NCI-H1930 (cell line): ENCODE measurements at regions not wholly inside any gene's neighbourhood (a gene's known extent, or its start where the extent isn't known, plus 50 kb on each side); places are given as distances from the start of the nearest gene placed in this dataset.
"Not testable (repeated sequence)": the region's sequence is repeated elsewhere in the genome, so short reads cannot be mapped to it uniquely, and the experiment has no call there.

ENCODE experiments used
- DNase-seq, 2 experiments: peaks; one replicate each; lab custom pipeline; 2025; lab: John Stamatoyannopoulos, UW

GRCh38 chr5:68115584-68115983 is 100.0 kb upstream of the PIK3R1 start:
- no peak for DNase-seq

- no peak for DNase-seq
Measured at GRCh38 chr5:68114378-68115040, 101.0 kb upstream of the PIK3R1 start.

GRCh38 chr5:68112658-68113057 is 102.9 kb upstream of the PIK3R1 start:
- DNase-seq, result no peak

- DNase-seq, result no peak
Measured at GRCh38 chr5:68110894-68111293, 104.7 kb upstream of the PIK3R1 start.

- DNase-seq, result no peak
Measured at GRCh38 chr5:68110264-68110663, 105.3 kb upstream of the PIK3R1 start.

GRCh38 chr5:68104217-68104616 is 111.3 kb upstream of the PIK3R1 start:
- DNase-seq, result not testable (repeated sequence)

GRCh38 chr5:68103297-68103696 is 112.3 kb upstream of the PIK3R1 start:
- DNase-seq, result not testable (repeated sequence)

- no peak for DNase-seq
Measured at GRCh38 chr5:68099327-68099726, 116.2 kb upstream of the PIK3R1 start.

- no peak for DNase-seq
Measured at GRCh38 chr5:68093455-68094159, 121.9 kb upstream of the PIK3R1 start.

- DNase-seq, result no peak
Measured at GRCh38 chr5:68088302-68088701, 127.3 kb upstream of the PIK3R1 start.

GRCh38 chr5:68087866-68088265 is 127.7 kb upstream of the PIK3R1 start:
- no peak for DNase-seq

- DNase-seq, result no peak
Measured at GRCh38 chr5:68086857-68087256, 128.7 kb upstream of the PIK3R1 start.

- no peak for DNase-seq
Measured at GRCh38 chr5:68086439-68086838, 129.1 kb upstream of the PIK3R1 start.

- no peak for DNase-seq
Measured at GRCh38 chr5:68084396-68084795, 131.2 kb upstream of the PIK3R1 start.

GRCh38 chr5:68080282-68081050 is 135.1 kb upstream of the PIK3R1 start:
- DNase-seq, result no peak

- no peak for DNase-seq
Measured at GRCh38 chr5:68077349-68077894, 138.1 kb upstream of the PIK3R1 start.

- no peak for DNase-seq
Measured at GRCh38 chr5:68074633-68075032, 140.9 kb upstream of the PIK3R1 start.

GRCh38 chr5:68074048-68074632 is 141.4 kb upstream of the PIK3R1 start:
- peak in 1 of 2 experiments; percentile 6 for DNase-seq

- DNase-seq, result no peak
Measured at GRCh38 chr5:68071736-68072135, 143.8 kb upstream of the PIK3R1 start.

- DNase-seq, result no peak
Measured at GRCh38 chr5:68071282-68071632, 144.3 kb upstream of the PIK3R1 start.

- no peak for DNase-seq
Measured at GRCh38 chr5:68070591-68071281, 144.8 kb upstream of the PIK3R1 start.
